NCI-H524 (cell line): ENCODE measurements at regions not wholly inside any gene's neighbourhood (a gene's known extent, or its start where the extent isn't known, plus 50 kb on each side); places are given as distances from the start of the nearest gene placed in this dataset.

Experiments
- DNase-seq, 2 experiments: peaks; one replicate each; lab custom pipeline; 2025; lab: John Stamatoyannopoulos, UW

DNA sequence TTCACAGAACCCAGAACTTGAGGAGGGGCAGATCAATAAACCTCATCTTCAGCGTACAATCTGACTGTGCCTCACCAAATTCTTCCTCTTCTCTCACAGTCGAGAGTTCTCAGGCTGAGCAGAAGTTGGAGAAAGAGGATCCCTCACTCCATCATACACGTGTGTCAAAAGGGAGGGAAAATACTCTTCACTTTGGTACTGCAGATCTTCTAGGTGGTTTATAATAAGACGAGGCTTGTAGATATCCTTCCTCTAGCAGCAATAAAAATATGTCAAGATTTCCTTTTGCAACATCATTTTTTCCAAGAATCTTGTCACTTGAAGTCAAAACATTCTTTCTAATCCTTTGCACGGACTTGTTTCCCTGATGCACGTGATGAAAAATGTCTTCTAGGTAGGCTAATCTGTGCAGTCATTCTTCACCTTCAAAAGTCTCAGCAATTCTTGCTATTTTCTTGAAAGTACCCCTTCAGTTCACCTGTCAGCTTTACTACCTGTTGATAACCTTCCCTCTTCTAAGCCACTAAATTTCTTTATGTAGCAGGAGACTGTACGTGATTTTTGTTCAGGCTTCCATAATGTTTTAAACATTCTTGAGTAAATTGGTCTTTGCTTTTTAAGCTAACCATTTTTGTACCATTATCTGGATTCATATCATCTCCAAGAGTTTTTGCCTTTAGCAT, 214.1 kb downstream of the NUAK1 start:
- no peak for DNase-seq

DNA sequence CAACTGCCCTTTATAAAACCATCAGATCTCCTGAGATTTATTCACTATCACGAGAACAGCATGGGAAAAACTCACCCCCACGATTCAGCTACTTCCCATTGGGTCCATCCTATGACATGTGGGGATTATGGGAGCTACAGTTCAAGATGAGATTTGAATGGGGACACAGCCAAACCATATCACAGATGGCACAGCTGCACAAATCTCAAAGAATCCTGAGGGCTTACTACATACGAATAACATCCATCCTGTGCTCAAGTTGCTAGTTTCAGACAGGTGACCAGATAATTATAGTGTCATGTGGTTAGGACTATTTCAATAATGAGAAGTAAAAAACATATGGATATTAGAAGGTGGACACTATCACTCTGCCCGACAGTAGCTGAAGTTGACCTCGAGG, 211.2 kb downstream of the NUAK1 start:
- peak; percentile 9 to 40 for DNase-seq

- no peak for DNase-seq
Observed at GRCh38 chr12:105928436-105928835, 210.3 kb downstream of the NUAK1 start.

DNA sequence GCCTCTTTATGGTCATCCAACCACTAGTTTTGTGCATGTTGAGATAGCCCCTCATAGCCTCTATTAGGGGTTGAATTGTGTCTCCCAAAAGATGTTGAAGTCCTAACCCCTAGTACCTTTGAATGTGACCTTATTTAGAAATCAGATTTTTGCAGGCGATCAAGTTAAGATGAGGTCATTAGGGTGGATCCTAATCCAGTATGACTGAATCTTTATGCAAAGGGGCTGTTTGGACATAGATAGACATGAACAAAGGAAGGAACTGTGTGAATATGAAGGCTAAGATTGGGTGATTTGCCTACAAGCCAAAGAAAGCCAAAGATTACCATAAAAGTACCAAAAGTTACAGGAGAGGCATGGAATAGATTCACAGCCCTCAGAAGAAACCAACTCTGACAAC, 209.6 kb downstream of the NUAK1 start:
- no peak for DNase-seq

- no peak for DNase-seq
Observed at GRCh38 chr12:105930557-105931503, 207.9 kb downstream of the NUAK1 start.

DNA sequence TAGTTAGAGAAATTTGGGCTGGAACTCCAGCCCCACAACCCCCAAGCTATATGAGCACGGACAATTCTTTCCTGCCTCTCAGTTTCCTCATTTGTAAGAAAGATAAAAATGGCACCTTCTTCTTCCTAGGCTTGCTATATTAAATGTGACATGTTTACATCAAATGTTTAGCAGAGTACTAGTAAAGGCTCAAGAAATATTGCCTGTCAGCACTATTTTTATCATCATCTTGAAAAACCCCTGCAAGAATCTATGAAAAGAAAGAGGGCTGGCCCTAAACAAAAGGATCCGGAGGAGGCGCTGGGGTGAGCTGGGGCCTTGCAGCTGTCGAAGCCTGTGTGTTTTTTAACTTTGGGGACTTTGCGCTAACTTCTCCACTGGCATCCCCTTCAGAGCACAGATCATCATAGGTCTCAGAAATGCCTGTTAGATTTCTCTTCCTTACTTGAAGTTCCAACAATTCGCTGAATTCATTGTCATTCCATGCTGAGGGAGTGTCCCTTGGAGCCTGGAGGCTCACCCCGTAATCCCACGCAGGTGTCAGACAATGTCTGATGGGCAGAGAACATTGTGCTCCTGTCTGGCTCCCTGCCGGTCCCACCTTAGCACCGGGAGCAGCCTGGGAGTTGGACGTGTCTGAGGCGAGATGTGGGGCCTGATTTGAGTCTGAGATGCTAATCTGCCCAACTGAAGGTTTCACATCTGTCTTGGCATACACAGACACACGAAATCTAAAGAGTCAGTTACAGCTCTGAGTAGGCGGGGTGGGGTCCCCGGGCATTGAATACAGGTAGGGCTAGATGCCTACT, 206.8 kb downstream of the NUAK1 start:
- DNase-seq = no peak

DNA sequence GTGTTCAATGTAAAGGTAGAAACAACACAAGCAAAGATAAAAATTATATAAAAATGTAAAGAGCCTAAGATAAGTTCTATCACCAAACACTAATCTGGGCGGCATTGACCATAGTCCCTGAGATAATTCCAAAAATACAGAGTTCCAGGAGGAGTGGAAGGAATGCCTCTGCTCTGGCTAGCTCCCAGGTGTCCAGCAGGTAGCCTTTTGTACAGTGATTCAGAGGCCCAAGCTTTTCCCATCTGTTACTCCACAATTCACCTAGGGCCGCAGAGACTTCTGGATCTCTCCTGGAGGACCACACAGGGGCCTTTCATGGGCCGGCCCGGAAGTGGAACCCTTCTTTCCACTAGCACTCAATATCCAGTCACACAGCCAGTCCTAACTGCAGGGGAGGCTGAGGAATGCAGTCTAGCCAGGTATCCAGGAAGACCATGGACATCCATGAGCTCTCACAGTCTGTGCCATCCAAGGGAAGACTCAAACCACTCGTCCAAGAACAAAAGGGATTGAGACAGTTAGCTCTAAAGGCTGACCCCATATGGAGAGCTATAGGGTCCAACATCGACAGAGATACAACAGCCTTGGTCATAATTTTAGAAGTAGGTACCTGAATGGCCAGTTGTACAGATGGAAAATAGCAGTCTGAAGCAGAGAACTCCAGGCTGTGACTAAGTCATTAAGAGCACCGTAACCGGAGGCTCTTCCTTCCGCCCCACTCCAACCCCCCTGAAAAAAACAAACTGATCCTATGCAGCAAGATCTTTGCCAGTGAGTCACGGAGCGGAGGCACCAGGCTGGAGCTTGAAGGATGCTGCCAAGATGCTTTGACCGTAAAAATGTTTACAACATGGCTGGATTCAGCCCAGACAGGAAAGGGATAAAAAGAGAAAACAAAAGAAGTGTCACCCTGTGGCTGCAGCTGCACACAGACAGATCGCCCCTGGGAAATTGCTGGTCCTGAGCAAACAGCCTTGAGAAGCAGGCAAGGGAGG, 204.8 kb downstream of the NUAK1 start:
- DNase-seq = no peak

DNA sequence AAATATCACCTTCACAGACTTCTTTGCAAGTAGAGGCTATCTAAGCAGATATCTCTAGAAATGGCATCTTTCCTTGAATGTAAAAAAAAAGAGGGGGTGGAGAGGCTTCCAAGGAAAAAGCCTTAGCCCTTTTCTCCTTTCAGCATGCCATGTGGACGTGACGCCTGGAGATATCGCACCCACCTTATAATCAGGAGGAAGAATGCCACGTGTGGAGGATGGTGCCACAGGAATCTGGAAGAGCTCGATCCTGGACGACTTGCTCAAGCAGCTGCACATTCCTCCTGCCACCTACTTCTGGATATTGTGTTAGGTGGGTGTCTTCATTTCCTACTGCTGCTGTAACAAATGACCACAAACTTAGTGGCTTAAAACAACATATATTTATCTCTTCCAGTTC, 203.6 kb downstream of the NUAK1 start:
- DNase-seq = peak in 1 of 2 experiments; percentile 47

DNA sequence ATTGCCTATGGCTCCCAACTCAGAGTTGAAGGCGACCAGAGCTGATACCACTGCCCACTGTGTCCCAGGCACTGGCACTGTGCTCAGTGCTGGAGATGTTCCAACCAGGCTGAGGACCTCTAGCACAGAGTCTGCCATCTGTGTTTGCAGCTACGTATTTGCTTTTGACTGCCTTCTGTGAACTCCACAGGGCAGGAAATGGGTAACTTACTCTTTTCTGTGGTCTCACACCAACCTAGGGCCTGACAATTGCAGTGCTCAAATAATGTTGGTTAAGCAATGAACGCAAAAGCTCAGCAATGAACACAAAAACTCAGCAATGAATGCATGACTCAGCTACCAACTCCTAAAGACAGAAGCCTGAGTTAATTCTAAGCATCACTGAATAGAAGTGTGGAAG, 202.8 kb downstream of the NUAK1 start:
- DNase-seq = peak; percentile 76 to 86

DNA sequence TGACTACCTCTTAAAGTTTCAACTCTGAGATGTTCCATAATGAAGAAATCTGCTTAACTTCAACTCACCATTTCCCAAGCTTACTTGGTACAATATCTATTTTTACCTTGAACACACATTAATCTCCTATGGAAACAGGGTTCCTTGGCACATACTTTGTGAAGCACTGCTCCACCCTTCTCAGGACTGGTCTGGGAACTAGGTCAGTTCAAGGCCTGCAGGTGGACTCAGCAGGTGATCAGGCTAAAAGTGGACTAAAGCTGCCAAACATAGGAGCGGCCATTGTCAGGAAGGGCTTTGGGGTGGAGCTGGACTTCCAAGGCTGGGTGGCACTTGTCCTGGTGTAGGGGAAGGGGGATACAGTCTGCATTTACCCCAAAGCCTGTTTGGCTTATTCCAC, 202.3 kb downstream of the NUAK1 start:
- no peak for DNase-seq

DNA sequence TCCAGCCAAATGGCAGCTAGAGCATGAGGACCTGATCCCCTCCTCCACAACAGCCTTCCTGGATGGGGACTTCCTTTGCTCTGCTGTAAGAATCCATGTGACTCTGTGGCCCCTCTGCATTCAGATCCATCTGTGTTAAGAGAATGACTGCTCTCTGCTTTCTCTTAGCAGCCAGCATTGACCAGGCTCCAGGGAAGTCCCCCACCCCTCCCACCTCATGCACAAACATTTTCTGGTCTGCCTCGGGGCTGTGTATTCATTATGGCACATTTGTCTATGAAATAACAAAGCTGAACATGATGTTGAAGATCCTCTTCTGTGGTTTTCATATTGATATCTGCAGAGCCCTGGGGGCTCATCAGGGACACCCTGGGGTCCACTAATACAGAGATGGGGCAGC, 201.7 kb downstream of the NUAK1 start:
- DNase-seq = no peak

DNA sequence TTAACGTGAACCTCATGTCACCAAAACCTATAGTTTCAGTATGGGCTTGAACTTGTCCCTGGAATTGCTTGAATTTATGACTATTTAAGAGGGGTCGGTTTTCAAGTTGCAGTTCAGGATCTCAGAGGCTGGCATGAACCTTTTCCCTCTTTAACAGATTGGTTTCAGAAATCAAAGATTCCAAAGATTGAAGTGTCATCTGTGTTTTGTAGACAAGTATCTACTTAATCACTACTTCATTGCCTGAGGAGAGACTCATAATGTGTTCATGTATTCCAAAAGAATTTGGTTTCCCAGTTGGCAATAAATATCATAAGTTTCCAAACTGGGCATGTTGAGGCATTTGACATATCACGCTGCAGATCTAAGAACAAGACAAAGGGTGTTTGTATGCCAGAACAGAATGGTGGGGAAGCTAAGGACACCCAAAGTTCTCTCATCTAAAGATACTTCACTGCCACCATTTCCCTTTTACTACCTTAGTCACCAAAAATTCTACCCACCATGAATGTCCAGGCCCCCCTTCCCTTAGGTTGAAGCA, 199.5 kb downstream of the NUAK1 start:
- DNase-seq = no peak

- DNase-seq = no peak
Observed at GRCh38 chr12:105942281-105942680, 196.5 kb downstream of the NUAK1 start.

DNA sequence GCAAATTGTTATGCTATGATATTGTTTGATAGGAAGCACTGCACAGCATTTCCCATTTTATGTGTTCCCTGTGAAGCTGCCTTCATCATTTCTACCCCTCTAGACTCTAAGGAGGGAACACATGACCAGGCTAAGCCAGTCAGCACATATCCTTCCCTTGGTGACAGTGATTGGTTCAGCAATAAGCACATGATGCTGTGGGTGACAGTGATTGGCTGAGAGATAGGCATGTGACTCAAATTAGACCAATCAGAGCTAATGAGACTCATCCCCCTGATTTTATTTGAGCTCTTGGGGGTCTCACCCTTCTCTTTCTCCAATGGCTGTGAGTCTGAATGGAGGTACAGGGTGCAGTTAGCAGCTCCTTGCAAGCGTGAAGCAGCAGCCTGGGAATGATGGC, 195.2 kb downstream of the NUAK1 start:
- no peak for DNase-seq

DNA sequence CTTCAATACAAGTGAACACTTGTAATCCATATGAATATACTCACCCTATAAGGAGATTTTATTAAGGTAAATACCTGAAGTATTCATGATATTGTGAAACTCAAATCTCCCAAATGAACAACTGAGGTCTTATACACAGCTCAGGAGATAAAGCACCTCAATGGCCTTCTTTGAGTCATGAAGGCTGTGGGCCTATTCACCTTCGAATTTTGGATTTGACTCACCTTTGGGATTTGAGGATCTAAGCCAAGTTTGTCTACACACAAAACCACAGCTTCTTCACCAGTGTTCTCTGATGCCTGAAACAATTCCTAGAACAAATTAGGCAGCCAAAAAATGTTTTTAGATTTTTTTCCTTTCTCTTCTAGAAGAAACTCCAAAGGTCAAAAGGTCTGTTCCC, 194.1 kb downstream of the NUAK1 start:
- DNase-seq = no peak

DNA sequence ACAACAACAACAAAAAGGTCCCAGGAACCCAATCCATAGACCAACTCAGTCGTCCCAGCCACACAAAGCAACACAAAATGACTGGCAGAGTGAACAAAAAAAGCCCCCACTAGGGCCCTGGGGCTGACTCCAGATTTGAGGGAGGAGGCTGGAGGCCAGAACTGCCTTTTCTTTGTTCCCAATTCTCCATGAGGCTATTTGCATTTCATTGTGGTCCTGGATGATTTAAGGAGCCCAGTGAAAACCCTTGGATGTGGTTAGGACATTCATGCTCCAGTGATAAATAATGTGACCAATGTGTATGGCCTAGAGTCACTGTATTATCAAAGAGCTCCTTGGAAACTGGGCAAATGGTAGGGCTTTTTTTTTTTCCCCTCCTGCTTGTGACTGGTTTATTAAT, 192.9 kb downstream of the NUAK1 start:
- DNase-seq = no peak

DNA sequence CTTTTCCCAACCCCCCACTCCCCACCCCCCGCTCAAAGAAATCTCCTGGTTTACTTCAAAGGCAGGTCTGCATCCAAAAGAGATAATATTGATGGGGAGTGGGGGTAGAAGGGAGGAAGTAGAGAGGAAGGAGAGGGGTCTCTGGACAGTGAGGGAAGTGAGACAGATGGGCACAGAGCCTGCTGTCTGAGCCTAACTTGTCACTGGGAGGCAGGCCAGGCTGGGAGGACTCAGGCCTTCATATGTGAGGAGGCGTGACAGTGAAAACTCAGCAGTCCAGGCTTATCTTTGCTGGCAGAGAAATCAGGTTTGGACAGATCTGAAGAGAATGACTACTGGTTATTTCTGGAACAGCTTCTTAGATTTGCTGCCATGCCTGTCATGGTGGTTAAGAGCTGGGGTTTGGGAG, 192.3 kb downstream of the NUAK1 start:
- DNase-seq = no peak

- no peak for DNase-seq
Observed at GRCh38 chr12:105947906-105948305, 190.8 kb downstream of the NUAK1 start.

DNA sequence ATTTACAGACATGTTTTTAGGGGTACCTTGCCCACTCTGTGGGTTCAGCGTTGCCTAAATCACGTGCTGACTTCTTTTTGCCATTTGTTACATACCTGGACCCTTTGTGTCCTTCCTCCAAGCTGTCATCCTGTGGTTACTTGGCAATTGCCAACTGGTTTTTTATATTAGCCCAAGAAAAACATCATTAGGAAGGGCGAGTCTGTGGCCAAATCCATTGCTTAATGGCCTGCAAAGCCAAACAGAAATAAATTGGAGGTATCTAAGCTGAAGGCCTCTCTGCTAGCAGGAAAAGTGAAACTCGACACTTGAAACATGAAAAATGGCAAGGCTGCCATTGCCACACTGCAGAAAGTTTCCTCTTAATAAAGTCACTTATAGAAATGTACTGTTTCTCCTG, 190.4 kb downstream of the NUAK1 start:
- DNase-seq = no peak

- no peak for DNase-seq
Observed at GRCh38 chr12:105949391-105949790, 189.4 kb downstream of the NUAK1 start.

DNA sequence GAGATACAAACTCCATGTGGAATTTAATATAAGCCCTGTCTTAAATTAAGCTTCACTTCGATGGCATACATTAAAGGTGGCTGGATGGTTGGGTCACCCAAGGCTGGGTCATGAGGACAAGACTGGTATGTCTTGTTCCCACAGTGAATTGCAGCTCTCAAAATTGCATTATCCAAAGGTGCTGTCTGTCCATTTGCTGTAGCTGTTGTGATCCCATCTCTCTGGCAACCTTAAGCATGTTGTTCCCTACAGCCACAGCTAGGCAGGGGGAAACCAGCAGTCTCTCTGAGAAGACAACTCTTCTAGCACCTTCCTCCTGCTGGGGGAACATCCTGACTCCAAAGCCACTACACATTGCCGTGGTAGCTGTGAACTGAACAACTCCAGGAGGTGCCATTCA, 187.0 kb downstream of the NUAK1 start:
- DNase-seq = no peak
